Activated naive CD8-positive, alpha-beta T cell (primary cell): ENCODE measurements at regions not wholly inside any gene's neighbourhood (a gene's known extent, or its start where the extent isn't known, plus 50 kb on each side); places are given as distances from the start of the nearest gene placed in this dataset.
"Not testable (repeated sequence)": the region's sequence is repeated elsewhere in the genome, so short reads cannot be mapped to it uniquely, and the experiment has no call there.

Experiments used
- H3K27ac Mint-ChIP-seq: one replicate; pipeline ENCODE4 v1.8.0; 2021; ENCODE audit warnings: mixed read lengths
- H3K27me3 Mint-ChIP-seq: one replicate; pipeline ENCODE4 v1.8.0; 2021; ENCODE audit warnings: mixed read lengths
- H3K36me3 Mint-ChIP-seq: one replicate; pipeline ENCODE4 v1.8.0; 2021; ENCODE audit warnings: mixed read lengths
- H3K4me1 Mint-ChIP-seq: one replicate; pipeline ENCODE4 v1.8.0; 2021; ENCODE audit warnings: low read depth, mixed read lengths
- H3K4me3 Mint-ChIP-seq: one replicate; pipeline ENCODE4 v1.8.0; 2021; ENCODE audit warnings: mild to moderate bottlenecking, mixed read lengths
- H3K9me3 Mint-ChIP-seq: one replicate; pipeline ENCODE4 v1.8.0; 2021; ENCODE audit warnings: low read depth, mixed read lengths

DNA sequence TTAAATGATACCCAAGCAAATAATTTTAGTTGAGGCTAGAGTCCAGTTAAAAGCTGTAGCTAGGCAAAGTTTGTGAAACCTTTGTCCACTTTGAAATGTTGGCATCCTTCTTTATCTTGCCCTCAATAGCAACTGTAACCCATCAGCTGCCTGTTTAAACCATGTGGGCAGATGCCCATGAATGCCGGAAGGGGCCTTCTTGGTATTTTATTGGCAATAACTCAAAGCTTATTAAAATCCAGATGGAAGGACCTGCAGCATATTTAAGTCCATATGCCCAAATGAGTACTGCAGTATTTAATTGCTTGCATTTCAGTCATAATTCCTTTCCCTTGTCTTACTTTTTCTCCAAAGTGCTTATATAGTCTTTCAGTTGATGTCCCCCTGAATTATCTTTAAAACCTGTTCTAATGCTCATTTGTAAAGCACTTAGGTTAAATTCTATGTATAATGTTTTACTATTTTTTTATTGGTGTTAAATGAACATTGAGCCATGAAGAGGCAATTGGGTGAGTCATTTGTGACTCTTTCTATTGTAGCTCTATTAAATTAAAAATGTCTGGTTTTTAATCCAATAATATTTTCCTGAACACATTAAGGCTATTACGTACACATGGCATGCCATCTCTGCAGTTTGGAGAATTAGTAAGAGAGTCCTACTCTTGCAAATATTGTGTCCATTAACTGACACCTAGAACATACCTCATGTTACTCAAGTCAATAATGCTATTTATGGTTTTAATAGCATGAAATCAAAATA lies 225.3 kb downstream of the KCNJ2 start:
- Mint-ChIP-seq H3K36me3 (no peaks in the 10 kb centered on the region), H3K27ac (no peak overlapping the region), H3K4me1 (no peaks in the 10 kb centered on the region), H3K9me3 (no peaks in the 10 kb centered on the region), H3K27me3 (no peaks in the 10 kb centered on the region), H3K4me3 (no peak overlapping the region)

DNA sequence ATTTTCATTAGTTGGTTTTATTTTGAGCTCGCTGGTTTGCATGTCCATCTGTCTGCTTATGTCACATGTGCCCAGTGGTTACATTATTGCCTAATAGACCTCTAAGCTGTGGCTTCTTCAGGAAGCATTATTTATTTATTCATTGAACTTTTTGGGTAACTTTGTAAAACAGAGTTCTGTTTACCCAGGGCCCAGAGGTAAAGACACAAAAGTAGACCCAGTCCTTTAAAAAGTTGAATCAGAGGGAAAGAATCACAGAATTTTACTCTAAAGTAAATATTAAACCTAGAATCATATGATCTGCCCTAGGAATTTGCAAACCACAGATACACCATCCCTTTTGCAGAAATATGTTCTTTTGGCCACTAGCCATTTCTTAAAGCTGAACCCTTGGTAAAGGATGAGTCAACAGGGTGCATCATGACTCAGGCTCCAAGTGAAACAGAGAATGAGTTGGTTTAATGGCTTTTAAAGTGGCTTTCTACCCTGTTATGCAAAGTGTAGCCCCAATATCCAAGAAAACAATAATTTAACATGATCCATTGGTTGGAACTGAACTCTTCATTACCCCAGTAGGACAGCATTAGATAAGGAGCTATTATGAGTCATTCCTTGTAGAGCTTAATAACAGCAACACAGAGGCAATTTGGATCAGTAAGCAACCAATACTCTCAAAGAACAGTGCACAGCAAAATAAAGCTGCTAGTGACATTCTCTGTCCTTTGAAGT lies 236.3 kb downstream of the KCNJ2 start:
- H3K36me3 Mint-ChIP-seq, result no peaks in the 10 kb centered on the region
- H3K4me1 Mint-ChIP-seq, result no peaks in the 10 kb centered on the region
- no peak overlapping the region for H3K4me3 Mint-ChIP-seq
- H3K27me3 Mint-ChIP-seq, result no peaks in the 10 kb centered on the region
- H3K9me3 Mint-ChIP-seq, result no peaks in the 10 kb centered on the region
- no peak overlapping the region for H3K27ac Mint-ChIP-seq

DNA sequence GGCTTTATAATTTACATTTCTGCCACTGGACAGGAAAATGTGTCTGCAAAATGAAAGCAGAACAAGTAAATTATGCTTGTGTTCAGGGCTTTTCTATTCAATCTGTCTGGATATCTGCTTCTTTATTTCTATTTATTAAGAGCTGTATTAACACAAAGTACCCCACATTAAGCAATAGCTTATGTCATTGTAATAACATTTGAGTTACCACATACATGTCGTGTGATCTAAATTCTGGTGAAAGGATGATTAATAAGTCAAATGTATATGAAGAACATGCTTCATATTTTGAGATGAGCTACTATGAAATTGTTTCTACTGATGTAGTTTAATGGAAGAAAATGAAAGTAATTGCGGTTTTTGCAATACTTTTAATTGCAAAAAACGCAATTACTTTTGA lies 238.2 kb downstream of the KCNJ2 start:
- no peaks in the 10 kb centered on the region for H3K4me1 Mint-ChIP-seq
- H3K27me3 Mint-ChIP-seq, result no peaks in the 10 kb centered on the region
- H3K9me3 Mint-ChIP-seq, result no peaks in the 10 kb centered on the region
- no peak overlapping the region for H3K27ac Mint-ChIP-seq
- no peak overlapping the region for H3K4me3 Mint-ChIP-seq
- H3K36me3 Mint-ChIP-seq, result no peaks in the 10 kb centered on the region

DNA sequence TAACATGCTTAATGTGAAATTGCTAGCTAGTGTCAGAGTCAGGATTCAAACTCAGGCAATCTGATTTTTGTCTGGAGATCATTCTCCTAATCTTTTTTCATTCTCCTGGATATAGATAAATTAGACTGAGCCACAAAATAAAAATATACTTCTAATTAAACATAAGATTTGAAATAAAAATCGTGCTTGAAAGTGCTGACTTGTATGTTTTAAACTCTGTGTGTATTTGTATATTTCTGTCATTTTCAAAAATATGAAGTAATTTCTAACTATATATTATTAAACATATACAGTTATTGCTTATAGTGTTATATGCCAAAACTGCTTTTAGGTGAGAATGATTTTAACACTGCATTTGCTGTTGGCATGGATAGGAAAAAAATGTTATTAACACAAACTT lies 239.4 kb downstream of the KCNJ2 start:
- H3K4me3 Mint-ChIP-seq, result no peak overlapping the region
- H3K4me1 Mint-ChIP-seq, result no peaks in the 10 kb centered on the region
- no peaks in the 10 kb centered on the region for H3K36me3 Mint-ChIP-seq
- H3K27ac Mint-ChIP-seq, result no peak overlapping the region
- H3K27me3 Mint-ChIP-seq, result no peaks in the 10 kb centered on the region
- no peaks in the 10 kb centered on the region for H3K9me3 Mint-ChIP-seq

DNA sequence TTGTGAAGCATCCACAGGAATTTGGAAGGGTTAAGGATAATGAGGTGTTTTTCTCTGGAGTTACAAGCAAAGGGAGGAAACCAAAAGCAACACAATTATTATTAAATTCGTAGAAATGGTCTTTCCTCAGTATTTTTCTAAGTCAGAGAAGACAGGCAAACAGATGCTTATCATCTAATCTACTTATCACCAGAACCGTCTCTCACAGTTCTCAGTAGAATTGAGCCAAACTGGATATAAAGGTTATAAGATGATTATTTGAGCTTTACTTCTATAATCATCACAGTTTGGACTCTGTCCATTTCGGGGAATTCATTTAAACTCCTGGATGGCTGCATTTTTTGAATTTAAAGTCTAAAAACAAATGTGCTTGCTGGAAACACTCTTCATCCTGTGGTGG lies 245.0 kb downstream of the KCNJ2 start:
- Mint-ChIP-seq H3K36me3 (no peaks in the 10 kb centered on the region), H3K27ac (no peak overlapping the region), H3K9me3 (no peaks in the 10 kb centered on the region), H3K4me1 (no peaks in the 10 kb centered on the region), H3K4me3 (no peak overlapping the region), H3K27me3 (no peaks in the 10 kb centered on the region)

DNA sequence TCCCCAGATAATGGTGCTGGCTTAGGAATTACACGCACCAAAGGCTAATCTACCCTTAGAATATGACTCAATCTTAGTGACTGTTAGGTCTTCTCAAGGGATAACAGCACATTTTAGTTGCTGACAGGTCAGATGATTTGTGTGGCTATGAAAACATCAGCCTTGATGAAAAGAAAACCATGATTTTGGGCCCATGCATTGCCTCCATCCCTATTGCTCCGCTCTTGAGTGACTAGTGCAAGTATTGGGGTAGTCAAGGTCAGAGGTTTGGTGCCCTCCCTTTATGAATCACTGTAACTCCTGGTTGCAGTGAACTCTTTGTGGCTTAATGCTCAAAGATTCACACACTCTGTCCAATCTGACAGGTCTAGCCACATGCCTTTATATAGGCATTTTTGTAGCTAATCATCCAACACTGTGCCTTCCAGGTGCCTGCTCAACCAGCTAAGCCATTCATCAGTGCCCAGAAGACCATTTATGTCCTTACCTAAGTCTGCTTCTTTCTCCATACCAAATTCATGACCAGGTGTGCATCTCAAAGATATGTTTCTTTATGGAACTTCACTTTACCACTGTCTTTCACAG lies 251.6 kb downstream of the KCNJ2 start:
- no peaks in the 10 kb centered on the region for H3K36me3 Mint-ChIP-seq
- H3K4me3 Mint-ChIP-seq, result no peak overlapping the region
- H3K27ac Mint-ChIP-seq, result no peak overlapping the region
- no peaks in the 10 kb centered on the region for H3K4me1 Mint-ChIP-seq
- H3K27me3 Mint-ChIP-seq, result no peaks in the 10 kb centered on the region
- no peaks in the 10 kb centered on the region for H3K9me3 Mint-ChIP-seq

DNA sequence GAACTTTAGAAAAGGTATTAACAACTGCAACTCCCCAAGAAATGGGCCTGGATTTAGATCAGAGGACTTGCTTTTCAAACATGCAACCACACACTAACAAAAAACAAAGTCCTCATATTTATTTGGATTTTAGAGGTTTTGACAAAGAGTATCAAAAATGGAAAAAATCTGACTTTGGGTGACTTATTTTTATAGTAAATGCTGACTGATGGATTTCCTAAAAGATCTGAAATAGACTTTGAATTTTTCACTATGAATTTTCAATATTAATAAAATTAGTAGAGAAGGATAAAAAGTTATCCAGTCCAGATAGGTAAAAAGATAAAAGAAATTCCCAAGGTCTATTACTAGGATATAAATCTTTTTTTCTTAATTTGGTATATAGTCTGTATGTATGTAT lies 253.5 kb downstream of the KCNJ2 start:
- Mint-ChIP-seq H3K27me3 (peaks cover 2% of the 10 kb centered on the region), H3K4me3 (no peak overlapping the region), H3K36me3 (no peaks in the 10 kb centered on the region), H3K4me1 (no peaks in the 10 kb centered on the region), H3K9me3 (no peaks in the 10 kb centered on the region), H3K27ac (no peak overlapping the region)

DNA sequence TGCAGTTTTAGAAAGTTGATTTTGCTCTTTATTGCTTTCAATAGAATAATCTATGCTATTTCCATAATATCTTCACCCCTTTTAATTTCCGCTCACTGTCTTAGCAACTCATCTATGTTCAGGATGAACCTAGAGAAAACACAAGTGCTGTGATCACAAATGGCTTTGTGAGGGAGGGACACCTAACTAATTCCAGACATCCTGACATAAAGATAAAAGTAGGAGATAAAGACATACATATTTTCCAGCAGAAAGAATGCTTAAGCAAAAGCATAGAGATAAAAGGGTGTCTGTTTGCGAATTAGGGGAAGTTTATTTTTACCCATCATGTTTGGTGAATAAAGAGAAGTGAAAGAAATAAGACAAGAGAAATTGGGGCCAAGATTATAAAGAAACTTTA lies 254.2 kb downstream of the KCNJ2 start:
- H3K27ac Mint-ChIP-seq, result no peak overlapping the region
- H3K4me1 Mint-ChIP-seq, result no peaks in the 10 kb centered on the region
- H3K9me3 Mint-ChIP-seq, result no peaks in the 10 kb centered on the region
- no peaks in the 10 kb centered on the region for H3K36me3 Mint-ChIP-seq
- H3K27me3 Mint-ChIP-seq, result peaks cover 2% of the 10 kb centered on the region
- H3K4me3 Mint-ChIP-seq, result no peak overlapping the region

DNA sequence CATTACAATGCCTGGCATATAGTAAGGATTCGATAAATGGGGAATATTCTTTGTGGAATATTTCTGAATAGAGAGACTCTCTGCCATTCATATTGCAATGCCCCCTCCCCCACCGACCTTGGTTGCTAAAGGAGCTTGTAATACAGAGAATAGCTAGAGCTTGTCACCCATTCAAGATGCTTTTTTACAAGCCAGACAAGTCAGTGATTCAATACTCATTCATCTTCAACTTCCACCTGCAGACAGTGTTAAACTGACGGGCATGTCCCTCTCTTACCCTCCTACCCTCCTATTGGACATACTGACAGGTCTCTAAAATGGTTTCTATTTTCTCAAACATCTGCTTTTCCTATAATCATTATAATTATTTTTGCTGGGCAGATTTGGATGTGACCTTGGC lies 257.4 kb downstream of the KCNJ2 start:
- Mint-ChIP-seq H3K27me3 (peaks cover 7% of the 10 kb centered on the region), H3K36me3 (no peaks in the 10 kb centered on the region), H3K4me3 (no peak overlapping the region), H3K9me3 (peaks cover 3% of the 10 kb centered on the region), H3K27ac (no peak overlapping the region), H3K4me1 (no peaks in the 10 kb centered on the region)

DNA sequence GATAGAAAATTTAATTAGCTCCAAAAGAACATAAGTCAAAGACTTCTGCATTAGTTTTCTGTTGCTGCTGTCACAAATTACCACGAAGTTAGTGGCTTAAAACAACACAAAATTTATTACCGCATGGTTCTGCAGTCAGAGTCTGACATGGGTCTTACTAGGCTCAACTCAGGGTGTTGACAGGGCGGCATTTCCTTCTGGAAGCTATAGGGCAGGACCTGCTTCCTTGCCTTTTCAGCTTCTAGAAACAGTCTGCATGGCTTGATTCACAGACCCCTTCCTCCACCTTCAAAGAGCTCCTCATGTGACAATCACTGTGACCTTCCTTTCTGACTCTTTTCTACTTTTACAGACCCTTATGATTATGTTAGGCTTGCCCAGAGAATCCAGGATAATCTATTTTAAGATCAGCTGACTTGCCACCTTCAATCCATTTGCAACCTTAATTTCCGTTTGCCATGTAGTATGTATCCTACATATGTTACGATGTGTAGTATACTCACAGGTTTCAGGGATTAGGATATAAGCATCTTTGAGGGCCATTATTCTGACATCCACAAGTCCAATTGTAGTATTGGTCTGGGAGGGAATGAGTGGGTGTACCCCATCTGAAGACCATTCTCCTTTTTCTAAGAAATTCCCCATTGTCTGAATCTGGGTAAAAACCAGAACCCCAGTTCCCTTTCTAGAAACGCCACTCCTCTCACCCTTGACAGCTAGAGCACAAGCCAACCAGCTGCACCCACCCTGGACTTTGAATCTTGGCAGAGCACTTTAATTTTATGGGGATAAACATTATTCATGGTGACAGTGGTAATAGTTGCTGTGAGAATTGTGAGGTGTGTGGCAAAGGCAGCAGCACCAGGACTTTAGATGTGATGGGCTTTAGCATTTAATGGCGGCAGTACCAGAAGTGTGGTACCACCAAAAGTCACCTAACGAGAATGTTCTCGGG lies 265.5 kb downstream of the KCNJ2 start:
- Mint-ChIP-seq H3K4me3 (no peak overlapping the region), H3K4me1 (no peaks in the 10 kb centered on the region), H3K27ac (no peak overlapping the region), H3K9me3 (no peaks in the 10 kb centered on the region), H3K27me3 (peaks cover 4% of the 10 kb centered on the region), H3K36me3 (no peaks in the 10 kb centered on the region)

DNA sequence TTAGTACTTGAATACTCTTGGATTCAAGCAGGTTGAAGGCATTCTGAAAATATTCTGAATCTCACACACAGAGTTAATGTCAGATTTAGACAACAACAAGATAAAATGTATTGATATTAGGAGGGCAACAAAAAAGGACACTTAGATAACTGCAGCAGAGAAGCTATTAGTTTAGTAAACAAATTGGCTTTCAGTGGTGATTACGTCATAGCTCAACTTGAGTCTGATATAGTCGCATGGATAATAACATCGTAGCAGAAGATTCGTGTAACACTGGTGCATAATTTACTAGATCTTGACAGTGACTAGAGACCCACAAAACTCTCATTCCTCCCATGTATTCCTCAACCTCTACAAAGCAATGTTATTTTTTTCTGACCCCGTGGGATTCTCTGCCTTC lies 268.3 kb downstream of the KCNJ2 start:
- Mint-ChIP-seq H3K27ac (no peak overlapping the region), H3K36me3 (no peaks in the 10 kb centered on the region)

DNA sequence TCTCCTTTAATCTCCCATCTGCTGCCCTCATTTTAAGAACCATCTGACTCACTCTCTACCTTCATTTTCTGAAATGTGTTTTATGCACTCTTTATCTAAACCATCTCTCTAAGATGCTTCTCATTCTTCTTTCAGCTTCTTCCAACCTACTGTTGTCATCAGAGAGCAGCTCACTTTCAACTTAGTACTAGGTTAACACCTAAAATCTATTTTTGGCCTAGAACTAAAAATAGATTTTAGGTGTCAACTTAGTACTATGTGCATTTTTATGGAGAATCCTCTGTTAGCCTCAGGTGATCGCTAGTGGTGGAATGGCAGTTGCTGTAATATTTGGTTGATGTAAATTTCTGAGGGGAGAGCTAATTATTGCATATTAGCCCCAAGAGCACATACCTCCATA lies 277.1 kb downstream of the KCNJ2 start:
- Mint-ChIP-seq H3K4me1 (no peaks in the 10 kb centered on the region), H3K4me3 (no peak overlapping the region), H3K27ac (no peak overlapping the region)

More for the DNA sequence above, 268.3 kb downstream of the KCNJ2 start:
- H3K27me3 Mint-ChIP-seq, result peaks cover 4% of the 10 kb centered on the region
- no peaks in the 10 kb centered on the region for H3K4me1 Mint-ChIP-seq
- no peak overlapping the region for H3K4me3 Mint-ChIP-seq
- no peaks in the 10 kb centered on the region for H3K9me3 Mint-ChIP-seq

DNA sequence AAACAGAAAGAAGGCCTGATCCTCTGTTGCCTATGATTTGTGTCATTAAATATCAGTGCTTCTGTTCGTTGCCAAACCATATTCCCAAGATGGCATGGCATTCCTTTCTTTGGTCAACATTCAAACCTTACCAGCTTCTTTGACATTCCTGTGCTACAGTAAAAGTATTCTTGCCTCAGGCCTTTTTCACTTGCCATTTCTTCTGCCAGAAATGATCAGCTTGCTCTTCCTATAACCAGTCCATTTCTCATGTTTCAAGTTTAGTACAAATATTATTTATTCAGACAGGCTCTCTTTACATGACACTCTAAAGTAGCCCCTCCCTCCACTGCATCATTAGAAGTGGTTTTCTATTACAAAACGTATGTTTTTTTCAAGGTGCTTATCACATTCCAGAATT lies 278.3 kb downstream of the KCNJ2 start:
- H3K4me3 Mint-ChIP-seq, result no peak overlapping the region
- H3K27ac Mint-ChIP-seq, result no peak overlapping the region
- H3K4me1 Mint-ChIP-seq, result no peaks in the 10 kb centered on the region
- peaks cover 10% of the 10 kb centered on the region for H3K9me3 Mint-ChIP-seq
- no peaks in the 10 kb centered on the region for H3K27me3 Mint-ChIP-seq
- H3K36me3 Mint-ChIP-seq, result no peaks in the 10 kb centered on the region

More for the DNA sequence above, 277.1 kb downstream of the KCNJ2 start:
- H3K9me3 Mint-ChIP-seq, result peaks cover 10% of the 10 kb centered on the region
- H3K36me3 Mint-ChIP-seq, result no peaks in the 10 kb centered on the region
- no peaks in the 10 kb centered on the region for H3K27me3 Mint-ChIP-seq

DNA sequence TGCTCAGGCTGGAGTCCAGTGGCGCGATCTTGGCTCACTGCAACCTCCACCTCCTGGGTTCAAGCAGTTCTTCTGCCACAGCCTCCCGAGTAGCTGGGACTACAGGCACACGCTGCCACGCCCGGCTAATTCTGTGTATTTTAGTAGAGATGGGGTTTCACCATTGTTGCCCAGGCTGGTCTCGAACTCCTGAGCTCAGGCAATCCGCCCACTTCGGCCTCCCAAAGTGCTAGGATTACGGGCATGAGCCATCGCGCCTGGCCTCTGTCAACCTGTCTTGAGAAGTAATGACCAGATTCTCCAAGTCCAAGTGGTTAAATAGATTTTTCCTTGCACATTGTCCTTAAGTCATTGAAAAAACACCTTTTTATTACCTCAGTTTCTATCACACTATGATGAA lies 283.7 kb downstream of the KCNJ2 start:
- H3K9me3 Mint-ChIP-seq, H3K27ac Mint-ChIP-seq, H3K4me1 Mint-ChIP-seq, H3K36me3 Mint-ChIP-seq, H3K4me3 Mint-ChIP-seq, H3K27me3 Mint-ChIP-seq: not testable (repeated sequence)

DNA sequence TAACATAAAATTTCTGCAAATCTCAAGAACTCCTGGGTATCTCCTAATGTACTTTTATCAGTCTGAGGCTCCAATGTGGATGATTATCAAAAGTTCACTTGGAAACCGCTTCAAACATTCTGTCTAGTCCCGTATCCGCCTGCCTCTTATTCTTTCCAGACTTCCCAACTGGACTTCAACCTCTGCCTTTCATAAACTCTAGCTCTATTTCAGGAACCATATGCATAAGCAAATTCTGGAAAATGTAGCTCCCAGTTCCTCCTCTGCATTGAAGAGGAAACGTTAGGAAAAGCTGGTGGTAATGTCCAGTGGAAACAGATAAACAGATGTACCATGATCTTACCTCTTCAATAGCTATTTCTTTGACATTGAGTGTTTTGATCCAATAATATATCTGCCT lies 285.0 kb downstream of the KCNJ2 start:
- no peak overlapping the region for H3K4me3 Mint-ChIP-seq
- H3K27me3 Mint-ChIP-seq, result no peaks in the 10 kb centered on the region

More for the DNA sequence above, 285.0 kb downstream of the KCNJ2 start:
- no peaks in the 10 kb centered on the region for H3K9me3 Mint-ChIP-seq
- no peak overlapping the region for H3K27ac Mint-ChIP-seq
- H3K4me1 Mint-ChIP-seq, result no peaks in the 10 kb centered on the region
- H3K36me3 Mint-ChIP-seq, result no peaks in the 10 kb centered on the region
